RWPE2 (cell line): ENCODE measurements at regions not wholly inside any gene's neighbourhood (a gene's known extent, or its start where the extent isn't known, plus 50 kb on each side); places are given as distances from the start of the nearest gene placed in this dataset.

Experiments
- ATAC-seq: fragments of 200-7000 bp; cut with Tn5 transposase; 3 replicates; pipeline ENCODE4 v1.9.1; 2021; ENCODE audit warnings: low read depth
- DNase-seq: peaks from one replicate; pipeline ENCODE4 v3.0.0-alpha.2; 2020; ENCODE audit warnings: low spot score
- H3K27ac ChIP-seq: fragments of 450-650 bp; 2 replicates; pipeline ENCODE4 v1.5.1; 2017; ENCODE audit warnings: mild to moderate bottlenecking; ENCODE audit not compliant: poor library complexity, severe bottlenecking
- H3K27me3 ChIP-seq: fragments of 250-450 bp; sonication (Bioruptor Pico); 2 replicates; pipeline ENCODE4 v1.5.1; 2021; ENCODE audit warnings: mild to moderate bottlenecking, moderate library complexity; ENCODE audit not compliant: insufficient read depth, poor library complexity, severe bottlenecking
- H3K36me3 ChIP-seq: fragments of 250-450 bp; sonication (Bioruptor Pico); 2 replicates; pipeline ENCODE4 v1.5.1; 2020; ENCODE audit warnings: low read depth, mild to moderate bottlenecking, moderate library complexity
- H3K4me1 ChIP-seq: fragments of 250-450 bp; sonication (Bioruptor Pico); 2 replicates; pipeline ENCODE4 v1.5.1; 2021; ENCODE audit warnings: mild to moderate bottlenecking, moderate library complexity; ENCODE audit not compliant: insufficient read depth, poor library complexity, severe bottlenecking
- H3K4me3 ChIP-seq: fragments of 250-450 bp; sonication (Bioruptor Pico); 2 replicates; pipeline ENCODE4 v1.5.1; 2021; ENCODE audit warnings: mild to moderate bottlenecking, moderate library complexity; ENCODE audit not compliant: severe bottlenecking
- H3K9me3 ChIP-seq: fragments of 250-450 bp; sonication (Bioruptor Pico); 2 replicates; pipeline ENCODE4 v1.5.1; 2021; ENCODE audit warnings: mild to moderate bottlenecking, moderate library complexity; ENCODE audit not compliant: severe bottlenecking
- CTCF ChIP-seq: fragments of 450-650 bp; IDR thresholded peaks from one replicate; pipeline ENCODE4 v1.5.1; 2017; ENCODE audit warnings: mild to moderate bottlenecking, moderate library complexity; ENCODE audit not compliant: poor library complexity, severe bottlenecking

DNA sequence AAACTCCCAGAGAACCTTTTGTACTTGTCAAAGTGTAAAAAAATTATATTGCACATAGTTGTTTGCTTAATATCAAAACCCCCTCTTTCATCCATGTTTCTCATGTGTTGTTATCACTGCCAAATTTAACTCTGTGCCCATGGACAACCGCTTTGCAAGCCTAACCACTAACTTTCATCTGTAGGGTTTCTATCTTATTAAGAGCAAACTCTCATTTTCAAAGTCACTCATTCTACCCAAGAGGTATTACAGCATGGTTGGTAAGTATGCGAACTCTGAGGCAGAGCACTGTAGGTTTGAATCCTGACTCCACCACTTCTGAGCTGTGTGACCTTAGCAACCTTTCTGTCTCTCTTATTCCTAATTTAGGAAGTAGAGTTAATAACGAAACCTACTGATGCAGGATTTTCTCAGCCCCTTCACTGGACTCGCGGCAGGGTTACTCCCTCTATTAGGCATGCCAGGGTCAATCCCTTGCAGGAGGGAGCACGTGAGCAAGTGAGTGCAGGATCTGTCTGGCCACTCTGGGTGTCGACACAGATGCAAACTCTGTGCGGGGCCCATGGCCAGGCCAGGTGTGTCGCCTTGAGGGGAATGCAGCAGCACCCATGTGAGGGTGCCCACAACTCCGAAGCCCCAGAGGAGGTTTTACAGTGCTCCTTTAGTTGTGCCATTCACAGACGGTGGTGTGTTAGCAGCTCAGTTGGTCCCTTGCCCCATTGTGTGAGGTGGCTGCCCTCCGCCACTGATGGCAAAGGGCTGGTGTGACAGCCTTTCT, 361.5 kb upstream of the ADGRL2 start:
- no peak for TF ChIP-seq CTCF
- no peak overlapping the region for H3K4me3 ChIP-seq
- H3K27ac ChIP-seq, result no peak overlapping the region
- no peaks in the 10 kb centered on the region for H3K9me3 ChIP-seq
- H3K27me3 ChIP-seq, result no peaks in the 10 kb centered on the region
- no peaks in the 10 kb centered on the region for H3K4me1 ChIP-seq
- DNase-seq (no peak), ATAC-seq (no peak)
- no peaks in the 10 kb centered on the region for H3K36me3 ChIP-seq

DNA sequence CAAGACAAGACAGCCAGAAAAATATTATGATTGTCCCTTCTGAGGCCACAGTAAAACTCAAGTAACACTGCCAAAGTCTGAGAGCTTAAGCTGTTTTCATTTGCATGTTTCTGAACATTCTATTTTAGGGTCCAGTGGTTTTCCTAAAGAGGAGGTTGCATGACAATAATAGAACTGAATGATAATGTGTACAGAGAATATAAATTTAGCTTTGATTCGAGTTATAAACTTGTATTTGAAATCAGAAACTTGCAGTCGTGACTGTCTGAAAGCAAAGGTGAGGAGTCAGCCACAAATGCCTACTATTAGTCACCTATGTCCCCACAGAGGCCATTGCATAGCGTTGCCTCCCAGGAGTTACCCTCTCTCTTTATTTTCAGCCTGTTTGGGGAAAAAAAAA, 363.1 kb upstream of the ADGRL2 start:
- Histone ChIP-seq H3K36me3 (no peaks in the 10 kb centered on the region), H3K27ac (no peak overlapping the region), H3K4me1 (no peaks in the 10 kb centered on the region), H3K9me3 (no peaks in the 10 kb centered on the region), H3K4me3 (no peak overlapping the region), H3K27me3 (no peaks in the 10 kb centered on the region)
- DNase-seq (no peak), ATAC-seq (no peak)
- TF ChIP-seq CTCF, result no peak

DNA sequence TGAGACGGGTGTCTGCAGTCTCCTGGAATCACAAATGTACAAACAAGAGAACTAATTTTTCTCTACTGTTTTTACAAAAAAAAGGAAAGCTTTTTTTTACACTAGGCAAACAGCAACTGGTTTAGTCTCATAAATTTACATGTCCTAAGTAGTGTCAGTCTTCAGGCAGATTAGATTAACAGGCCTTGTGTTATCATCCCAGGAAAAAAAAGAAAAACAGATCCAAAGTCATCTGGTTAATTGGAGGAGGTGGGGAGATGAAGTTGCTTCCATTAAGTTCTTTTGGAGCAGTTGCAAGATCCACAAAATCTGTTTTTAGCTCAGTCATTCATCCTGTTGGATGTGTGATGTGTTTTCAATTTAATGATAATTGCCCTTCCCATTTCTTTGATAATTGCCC, 363.5 kb upstream of the ADGRL2 start:
- Histone ChIP-seq H3K9me3 (no peaks in the 10 kb centered on the region), H3K36me3 (no peaks in the 10 kb centered on the region), H3K4me3 (no peak overlapping the region), H3K27ac (no peak overlapping the region), H3K27me3 (no peaks in the 10 kb centered on the region), H3K4me1 (no peaks in the 10 kb centered on the region)
- DNase-seq (no peak), ATAC-seq (no peak)
- no peak for TF ChIP-seq CTCF

- no peak for TF ChIP-seq CTCF
- Histone ChIP-seq H3K27me3 (no peaks in the 10 kb centered on the region), H3K36me3 (no peaks in the 10 kb centered on the region), H3K27ac (no peak overlapping the region), H3K4me1 (no peaks in the 10 kb centered on the region), H3K4me3 (no peak overlapping the region), H3K9me3 (no peaks in the 10 kb centered on the region)
- DNase-seq, result no peak
- no peak for ATAC-seq
Observed at GRCh38 chr1:81435175-81435574, 365.6 kb upstream of the ADGRL2 start.

GRCh38 chr1:81433676-81434075, 367.1 kb upstream of the ADGRL2 start:
- ATAC-seq (no peak), DNase-seq (no peak)
- Histone ChIP-seq H3K9me3 (no peaks in the 10 kb centered on the region), H3K4me1 (no peaks in the 10 kb centered on the region), H3K27ac (no peak overlapping the region), H3K4me3 (no peak overlapping the region), H3K36me3 (no peaks in the 10 kb centered on the region), H3K27me3 (no peaks in the 10 kb centered on the region)
- TF ChIP-seq CTCF, result no peak
